Bronchial epithelial cell (primary cell): ENCODE measurements at regions not wholly inside any gene's neighbourhood (a gene's known extent, or its start where the extent isn't known, plus 50 kb on each side); places are given as distances from the start of the nearest gene placed in this dataset.
A peak's percentile ranks its signal among the peaks of the same experiment; 100 is the strongest.

Experiments
- DNase-seq: peaks from one replicate; pipeline ENCODE4 v3.0.0-alpha.2; 2010; ENCODE audit warnings: low read depth
- FAIRE-seq: peaks from 2 replicates; lab custom pipeline; 2011; peaks lifted over from hg19 to GRCh38; lab: Jason Lieb, UNC
- H3K27me3 ChIP-seq: 2 replicates; pipeline ENCODE4 v1.5.1; 2011; ENCODE audit warnings: low read length; ENCODE audit not compliant: control insufficient read depth, insufficient read depth
- H3K36me3 ChIP-seq: 2 replicates; pipeline ENCODE4 v1.5.1; 2011; ENCODE audit warnings: low read length; ENCODE audit not compliant: control insufficient read depth, insufficient read depth
- H3K4me3 ChIP-seq: 2 replicates; pipeline ENCODE4 v1.5.1; 2011; ENCODE audit warnings: mild to moderate bottlenecking, low read depth, low read length, control low read depth
- TF ChIP-seq, protein P1 (sequence below): IDR thresholded peaks from 2 replicates; pipeline ENCODE4 v1.5.1; 2011; ENCODE audit warnings: mild to moderate bottlenecking, moderate library complexity, low read length, control low read depth, inconsistent platforms; ENCODE audit not compliant: insufficient read depth, severe bottlenecking

DNA sequence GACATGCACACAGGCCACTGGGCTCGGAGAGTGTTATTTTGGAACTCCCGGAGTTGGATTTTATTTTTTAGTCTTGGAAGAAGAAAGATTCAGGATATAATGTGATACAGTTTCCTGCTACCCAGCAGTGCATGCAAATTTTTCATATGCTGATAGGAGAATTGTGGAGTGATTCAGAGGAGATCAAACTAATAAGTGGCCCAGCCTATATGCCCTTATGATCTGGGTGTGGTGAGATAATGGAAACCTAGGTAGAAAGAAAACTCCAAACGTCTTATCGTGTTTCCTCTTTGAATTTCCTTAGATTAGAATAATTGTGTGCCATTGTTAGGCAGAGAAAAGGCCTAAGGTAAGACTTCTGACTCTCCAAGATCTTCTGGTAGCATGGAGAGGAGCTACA, 401.2 kb upstream of the BTBD3 start:
- Histone ChIP-seq H3K4me3 (no peak overlapping the region), H3K36me3 (no peaks in the 10 kb centered on the region), H3K27me3 (no peaks in the 10 kb centered on the region)
- FAIRE-seq, result no peak
- no peak for DNase-seq
- TF ChIP-seq, protein P1, sequence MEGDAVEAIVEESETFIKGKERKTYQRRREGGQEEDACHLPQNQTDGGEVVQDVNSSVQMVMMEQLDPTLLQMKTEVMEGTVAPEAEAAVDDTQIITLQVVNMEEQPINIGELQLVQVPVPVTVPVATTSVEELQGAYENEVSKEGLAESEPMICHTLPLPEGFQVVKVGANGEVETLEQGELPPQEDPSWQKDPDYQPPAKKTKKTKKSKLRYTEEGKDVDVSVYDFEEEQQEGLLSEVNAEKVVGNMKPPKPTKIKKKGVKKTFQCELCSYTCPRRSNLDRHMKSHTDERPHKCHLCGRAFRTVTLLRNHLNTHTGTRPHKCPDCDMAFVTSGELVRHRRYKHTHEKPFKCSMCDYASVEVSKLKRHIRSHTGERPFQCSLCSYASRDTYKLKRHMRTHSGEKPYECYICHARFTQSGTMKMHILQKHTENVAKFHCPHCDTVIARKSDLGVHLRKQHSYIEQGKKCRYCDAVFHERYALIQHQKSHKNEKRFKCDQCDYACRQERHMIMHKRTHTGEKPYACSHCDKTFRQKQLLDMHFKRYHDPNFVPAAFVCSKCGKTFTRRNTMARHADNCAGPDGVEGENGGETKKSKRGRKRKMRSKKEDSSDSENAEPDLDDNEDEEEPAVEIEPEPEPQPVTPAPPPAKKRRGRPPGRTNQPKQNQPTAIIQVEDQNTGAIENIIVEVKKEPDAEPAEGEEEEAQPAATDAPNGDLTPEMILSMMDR, result no peak

DNA sequence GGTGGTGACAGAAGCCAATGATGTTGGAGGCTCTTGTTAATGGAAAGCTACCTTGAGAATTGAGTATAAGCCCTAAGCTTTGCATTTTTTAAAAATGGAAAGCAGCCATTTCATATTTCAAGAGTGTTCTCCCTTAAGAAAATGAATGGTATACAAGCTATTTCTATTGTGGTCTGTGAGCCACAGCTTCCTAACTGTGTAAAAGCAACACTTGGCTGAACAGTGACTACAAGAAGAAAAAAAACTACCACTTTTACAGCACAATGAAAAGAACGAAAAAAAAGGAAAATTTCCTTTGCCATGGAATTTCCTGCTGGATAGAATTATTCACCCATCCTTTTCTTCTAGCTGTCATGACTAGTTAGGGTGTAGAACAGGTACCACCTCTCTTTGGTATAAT, 397.1 kb upstream of the BTBD3 start:
- H3K4me3 ChIP-seq, result no peak overlapping the region
- TF ChIP-seq, protein P1, result no peak
- DNase-seq (no peak), FAIRE-seq (no peak)
- H3K27me3 ChIP-seq, result no peaks in the 10 kb centered on the region
- no peaks in the 10 kb centered on the region for H3K36me3 ChIP-seq

DNA sequence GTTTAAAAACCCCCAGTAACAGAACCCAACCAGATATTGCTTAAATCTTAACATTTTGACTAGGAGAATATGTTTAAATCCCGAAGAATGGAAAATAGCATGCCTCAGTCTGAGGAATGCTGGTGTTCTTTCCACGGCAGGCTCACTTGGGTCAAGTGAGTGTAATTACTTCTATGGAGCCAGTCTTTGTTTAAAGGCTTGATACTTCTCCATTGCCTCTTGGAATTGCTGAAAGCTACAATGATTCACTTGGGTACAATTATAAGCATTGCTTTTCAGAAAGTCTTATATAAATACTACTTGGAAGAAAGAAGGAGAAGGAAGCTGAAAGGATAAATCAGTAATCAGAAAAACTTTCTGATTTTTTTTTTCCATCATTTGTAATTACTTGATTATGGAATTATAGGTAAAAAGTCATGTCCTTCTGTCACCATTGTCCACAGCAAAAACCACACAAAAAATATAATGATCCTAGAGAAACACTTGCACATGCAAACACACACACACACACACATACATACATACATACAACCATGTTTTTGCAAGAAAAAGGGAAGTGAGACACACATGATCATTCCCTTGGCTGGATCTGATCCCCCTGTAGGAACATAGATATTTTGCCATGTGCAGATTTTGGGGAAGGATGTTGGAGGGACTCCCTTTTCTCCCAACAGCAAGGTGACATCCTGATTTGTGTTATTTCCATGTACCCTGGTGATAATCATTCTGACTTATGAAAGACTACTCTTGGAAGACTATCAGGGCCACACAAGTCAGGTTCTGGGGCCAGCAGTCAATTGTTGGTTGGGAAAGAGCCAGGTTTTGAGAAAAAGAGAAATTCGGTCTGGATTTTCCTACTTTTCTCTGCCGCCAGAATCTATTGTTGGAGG, 396.0 kb upstream of the BTBD3 start:
- Histone ChIP-seq H3K27me3 (no peaks in the 10 kb centered on the region), H3K36me3 (no peaks in the 10 kb centered on the region), H3K4me3 (no peak overlapping the region)
- DNase-seq (no peak), FAIRE-seq (no peak)
- TF ChIP-seq, protein P1, result no peak

DNA sequence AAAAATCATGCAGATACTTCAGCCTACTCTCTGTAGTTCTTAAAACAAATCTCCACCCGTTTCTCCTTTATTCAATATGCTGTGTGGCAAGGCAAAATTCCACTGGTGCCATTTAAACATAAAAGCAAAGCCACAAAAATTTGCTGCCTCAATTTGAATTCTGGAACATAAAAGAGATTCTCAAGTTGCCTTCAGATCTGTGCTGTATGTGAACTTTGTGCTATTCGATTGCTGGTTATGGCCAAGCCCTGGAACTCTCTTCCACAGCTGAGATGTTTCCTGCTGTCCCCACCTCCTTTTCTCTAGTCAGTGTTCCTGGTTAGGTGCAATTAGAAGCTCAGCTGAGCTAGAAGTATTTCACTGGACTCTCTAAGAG, 395.3 kb upstream of the BTBD3 start:
- no peaks in the 10 kb centered on the region for H3K27me3 ChIP-seq
- no peak overlapping the region for H3K4me3 ChIP-seq
- H3K36me3 ChIP-seq, result no peaks in the 10 kb centered on the region
- FAIRE-seq (no peak), DNase-seq (no peak)
- TF ChIP-seq, protein P1, result no peak

DNA sequence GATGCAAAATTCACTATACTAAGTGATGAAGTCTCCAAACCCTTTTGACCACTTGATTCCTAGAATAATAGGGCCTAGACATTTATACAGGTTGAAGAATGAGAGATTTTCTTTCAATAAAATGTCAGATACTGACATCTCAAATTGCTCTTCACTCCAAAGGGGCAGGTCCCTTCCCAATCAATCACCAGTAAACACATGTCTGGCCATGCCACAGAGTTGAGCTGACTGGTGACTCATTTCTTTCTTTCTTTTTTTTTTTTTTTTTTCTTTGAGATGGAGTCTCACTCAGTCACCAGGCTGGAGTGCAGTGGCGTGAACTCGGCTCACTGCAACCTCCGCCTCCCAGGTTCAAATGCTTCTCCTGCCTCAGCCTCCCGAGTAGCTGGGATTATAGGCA, 388.6 kb upstream of the BTBD3 start:
- peak; percentile 76 for DNase-seq

More for the DNA sequence above, 388.6 kb upstream of the BTBD3 start:
- TF ChIP-seq, protein P1, result no peak
- Histone ChIP-seq H3K27me3 (no peaks in the 10 kb centered on the region), H3K4me3 (no peak overlapping the region), H3K36me3 (no peaks in the 10 kb centered on the region)
- FAIRE-seq, result no peak
